ENCODE measurements at regions not wholly inside any gene's neighbourhood (a gene's known extent, or its start where the extent isn't known, plus 50 kb on each side); places are given as distances from the start of the nearest gene placed in this dataset.
"Not testable (repeated sequence)": the region's sequence is repeated elsewhere in the genome, so short reads cannot be mapped to it uniquely, and the experiment has no call there.

- DNase-seq (ENCODE audit: low spot score) (no peak), ATAC-seq (ENCODE audit: insufficient number of reproducible peaks, low FRiP score, low read depth) (peak; percentile 55)
- Histone ChIP-seq H3K27me3 (replicated peaks; ENCODE audit: insufficient read depth) (no peaks in the 10 kb centered on the region), H3K9me3 (no peaks in the 10 kb centered on the region), H3K27ac (no peak overlapping the region), H3K36me3 (no peaks in the 10 kb centered on the region), H3K4me1 (ENCODE audit: control insufficient read depth in 1 of 2, low read depth in 2 of 2) (peaks cover 0 to 11% of the 10 kb centered on the region in 2 donors), H3K4me3 (no peak overlapping the region)
- TF ChIP-seq, protein P1, sequence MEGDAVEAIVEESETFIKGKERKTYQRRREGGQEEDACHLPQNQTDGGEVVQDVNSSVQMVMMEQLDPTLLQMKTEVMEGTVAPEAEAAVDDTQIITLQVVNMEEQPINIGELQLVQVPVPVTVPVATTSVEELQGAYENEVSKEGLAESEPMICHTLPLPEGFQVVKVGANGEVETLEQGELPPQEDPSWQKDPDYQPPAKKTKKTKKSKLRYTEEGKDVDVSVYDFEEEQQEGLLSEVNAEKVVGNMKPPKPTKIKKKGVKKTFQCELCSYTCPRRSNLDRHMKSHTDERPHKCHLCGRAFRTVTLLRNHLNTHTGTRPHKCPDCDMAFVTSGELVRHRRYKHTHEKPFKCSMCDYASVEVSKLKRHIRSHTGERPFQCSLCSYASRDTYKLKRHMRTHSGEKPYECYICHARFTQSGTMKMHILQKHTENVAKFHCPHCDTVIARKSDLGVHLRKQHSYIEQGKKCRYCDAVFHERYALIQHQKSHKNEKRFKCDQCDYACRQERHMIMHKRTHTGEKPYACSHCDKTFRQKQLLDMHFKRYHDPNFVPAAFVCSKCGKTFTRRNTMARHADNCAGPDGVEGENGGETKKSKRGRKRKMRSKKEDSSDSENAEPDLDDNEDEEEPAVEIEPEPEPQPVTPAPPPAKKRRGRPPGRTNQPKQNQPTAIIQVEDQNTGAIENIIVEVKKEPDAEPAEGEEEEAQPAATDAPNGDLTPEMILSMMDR (IDR thresholded peaks at IDR 0.05) = no peak
Measured at GRCh38 chr4:10783351-10783750, 98.8 kb upstream of the CLNK start.

- Histone ChIP-seq H3K27ac (no peak overlapping the region), H3K36me3 (no peaks in the 10 kb centered on the region)
- ATAC-seq (ENCODE audit: insufficient number of reproducible peaks, low FRiP score, low read depth) = no peak
Measured at GRCh38 chr4:10781805-10782204, 97.2 kb upstream of the CLNK start.

DNA sequence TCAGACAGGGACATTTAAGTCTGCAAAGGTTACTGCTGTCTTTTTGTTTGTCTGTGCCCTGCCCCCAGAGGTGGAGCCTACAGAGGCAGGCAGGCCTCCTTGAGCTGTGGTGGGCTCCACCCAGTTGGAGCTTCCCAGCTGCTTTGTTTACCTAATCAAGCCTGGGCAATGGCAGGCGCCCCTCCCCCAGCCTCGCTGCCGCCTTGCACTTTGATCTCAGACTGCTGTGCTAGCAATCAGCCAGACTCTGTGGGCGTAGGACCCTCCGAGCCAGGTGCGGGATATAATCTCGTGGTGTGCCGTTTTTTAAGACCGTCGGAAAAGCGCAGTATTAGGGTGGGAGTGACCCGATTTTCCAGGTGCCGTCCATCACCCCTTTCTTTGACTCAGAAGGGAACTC, 96.2 kb upstream of the CLNK start:
- H3K27ac ChIP-seq = not testable (repeated sequence)

More at GRCh38 chr4:10781805-10782204, 97.2 kb upstream of the CLNK start:
- Histone ChIP-seq H3K27me3 (replicated peaks; ENCODE audit: insufficient read depth) (no peaks in the 10 kb centered on the region), H3K4me3 (no peak overlapping the region), H3K4me1 (ENCODE audit: control insufficient read depth in 1 of 2, low read depth in 2 of 2) (peaks cover 0 to 11% of the 10 kb centered on the region in 2 donors), H3K9me3 (no peaks in the 10 kb centered on the region)
- no peak for DNase-seq (ENCODE audit: low spot score)
- TF ChIP-seq, protein P1 (IDR thresholded peaks at IDR 0.05) = no peak

GRCh38 chr4:10775132-10775531, 90.6 kb upstream of the CLNK start:
- H3K36me3 ChIP-seq; DNase-seq (ENCODE audit: low spot score); H3K27ac ChIP-seq; H3K27me3 ChIP-seq (replicated peaks; ENCODE audit: insufficient read depth); H3K4me1 ChIP-seq (ENCODE audit: control insufficient read depth in 1 of 2, low read depth in 2 of 2); H3K4me3 ChIP-seq; ATAC-seq (ENCODE audit: insufficient number of reproducible peaks, low FRiP score, low read depth); H3K9me3 ChIP-seq: not testable (repeated sequence)

More for the DNA sequence above, 96.2 kb upstream of the CLNK start:
- H3K27me3 ChIP-seq (replicated peaks; ENCODE audit: insufficient read depth); ATAC-seq (ENCODE audit: insufficient number of reproducible peaks, low FRiP score, low read depth); H3K4me3 ChIP-seq; H3K9me3 ChIP-seq; DNase-seq (ENCODE audit: low spot score); H3K36me3 ChIP-seq: not testable (repeated sequence)
- peaks cover 0 to 11% of the 10 kb centered on the region in 2 donors for H3K4me1 ChIP-seq (ENCODE audit: control insufficient read depth in 1 of 2, low read depth in 2 of 2)

DNA sequence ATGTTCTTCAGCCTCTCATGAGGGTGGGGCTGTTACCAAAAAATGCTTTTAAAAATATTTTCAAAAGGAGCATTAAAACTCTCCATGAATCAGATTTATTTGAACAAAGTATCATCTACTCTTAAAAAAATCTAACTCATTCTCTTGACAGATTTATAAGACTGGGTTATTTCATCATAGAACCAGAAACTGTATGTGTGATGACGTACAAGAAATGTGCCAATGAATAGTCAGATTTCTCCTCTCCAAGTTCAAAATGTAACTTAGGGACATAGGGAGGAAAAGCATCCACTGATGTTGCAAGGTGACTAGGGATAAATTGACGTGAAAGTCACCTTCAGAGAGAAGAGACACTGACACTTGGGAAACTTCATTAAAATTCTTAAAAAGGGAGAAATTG, 89.1 kb upstream of the CLNK start:
- ATAC-seq (ENCODE audit: insufficient number of reproducible peaks, low FRiP score, low read depth) (no peak), DNase-seq (ENCODE audit: low spot score) (no peak)
- no peaks in the 10 kb centered on the region for H3K36me3 ChIP-seq
- TF ChIP-seq, protein P1 (IDR thresholded peaks at IDR 0.05) = no peak
- no peak overlapping the region for H3K27ac ChIP-seq
- H3K27me3 ChIP-seq (replicated peaks; ENCODE audit: insufficient read depth) = no peaks in the 10 kb centered on the region
- no peaks in the 10 kb centered on the region for H3K9me3 ChIP-seq
- H3K4me1 ChIP-seq (ENCODE audit: control insufficient read depth in 1 of 2, low read depth in 2 of 2) = peaks cover 0 to 5% of the 10 kb centered on the region in 2 donors
- H3K4me3 ChIP-seq = no peak overlapping the region

- Histone ChIP-seq H3K4me1 (ENCODE audit: control insufficient read depth in 1 of 2, low read depth in 2 of 2) (peaks cover 0 to 5% of the 10 kb centered on the region in 2 donors), H3K27me3 (replicated peaks; ENCODE audit: insufficient read depth) (no peaks in the 10 kb centered on the region), H3K36me3 (no peaks in the 10 kb centered on the region), H3K4me3 (no peak overlapping the region), H3K9me3 (no peaks in the 10 kb centered on the region), H3K27ac (no peak overlapping the region)
- DNase-seq (ENCODE audit: low spot score) (no peak), ATAC-seq (ENCODE audit: insufficient number of reproducible peaks, low FRiP score, low read depth) (no peak)
- TF ChIP-seq, protein P1 (IDR thresholded peaks at IDR 0.05) = no peak
Measured at GRCh38 chr4:10773010-10773409, 88.4 kb upstream of the CLNK start.
